GM13977 (cell line): ENCODE measurements at regions not wholly inside any gene's neighbourhood (a gene's known extent, or its start where the extent isn't known, plus 50 kb on each side); places are given as distances from the start of the nearest gene placed in this dataset.

Experiments used
- DNase-seq: peaks from one replicate; pipeline ENCODE4 v3.0.0; 2012; ENCODE audit warnings: low spot score
- CTCF ChIP-seq: IDR thresholded peaks from 2 replicates; pipeline ENCODE4 v1.5.1; 2012; ENCODE audit warnings: mild to moderate bottlenecking, control low read depth; ENCODE audit not compliant: insufficient read depth; ENCODE audit errors: extremely low read depth, missing control alignments
- in situ Hi-C: fragments of 300-500 bp; cut with MboI; formaldehyde crosslinking; loops from one replicate; pipeline ENCODE4 v1.12.0; 2022; ENCODE audit warnings: low sequenced_read_pairs, low pct_unique_long_range_greater_than_20kb, mixed read lengths, inconsistent platforms; ENCODE audit not compliant: unreplicated experiment

GRCh38 chr10:131649617-131650016 lies 251.2 kb upstream of the PPP2R2D start:
- no peak for TF ChIP-seq CTCF
- no peak for DNase-seq
- in situ Hi-C loops, result no loop called here

GRCh38 chr10:131650169-131650705 lies 250.6 kb upstream of the PPP2R2D start:
- in situ Hi-C loops, result no loop called here
- TF ChIP-seq CTCF, result no peak
- DNase-seq, result no peak

GRCh38 chr10:131650771-131651673 lies 249.8 kb upstream of the PPP2R2D start:
- no peak for DNase-seq
- no peak for TF ChIP-seq CTCF
- in situ Hi-C loops, result no loop called here

- no peak for TF ChIP-seq CTCF
- no peak for DNase-seq
- in situ Hi-C loops, result no loop called here
Observed at GRCh38 chr10:131651674-131652437, 249.0 kb upstream of the PPP2R2D start.

GRCh38 chr10:131652438-131653139 lies 248.2 kb upstream of the PPP2R2D start:
- TF ChIP-seq CTCF, result no peak
- in situ Hi-C loops, result no loop called here
- no peak for DNase-seq

- DNase-seq, result no peak
- in situ Hi-C loops, result no loop called here
- no peak for TF ChIP-seq CTCF
Observed at GRCh38 chr10:131653140-131653539, 247.7 kb upstream of the PPP2R2D start.
